GM18519 (cell line): ENCODE measurements at regions not wholly inside any gene's neighbourhood (a gene's known extent, or its start where the extent isn't known, plus 50 kb on each side); places are given as distances from the start of the nearest gene placed in this dataset.

Experiments used
- ATAC-seq: cut with Tn5 transposase; IDR thresholded peaks from one replicate; pipeline ENCODE4 v1.9.1; 2021; ENCODE audit warnings: mild to moderate bottlenecking, moderate library complexity; ENCODE audit not compliant: unreplicated experiment, low FRiP score

GRCh38 chr11:29019960-29020683, 911.9 kb downstream of the METTL15 start:
- no peak for ATAC-seq

- ATAC-seq: no peak
Observed at GRCh38 chr11:29018631-29019030, 910.4 kb downstream of the METTL15 start.

- ATAC-seq: no peak
Observed at GRCh38 chr11:29017941-29018340, 909.8 kb downstream of the METTL15 start.

GRCh38 chr11:29012507-29012906, 904.3 kb downstream of the METTL15 start:
- no peak for ATAC-seq

GRCh38 chr11:29009426-29009825, 901.2 kb downstream of the METTL15 start:
- ATAC-seq: no peak

GRCh38 chr11:29008481-29008880, 900.3 kb downstream of the METTL15 start:
- ATAC-seq: no peak

GRCh38 chr11:29006668-29007067, 898.5 kb downstream of the METTL15 start:
- ATAC-seq: no peak

- no peak for ATAC-seq
Observed at GRCh38 chr11:29005401-29005980, 897.3 kb downstream of the METTL15 start.

GRCh38 chr11:29002816-29003215, 894.6 kb downstream of the METTL15 start:
- ATAC-seq: no peak

- ATAC-seq: no peak
Observed at GRCh38 chr11:28999620-29000019, 891.4 kb downstream of the METTL15 start.

GRCh38 chr11:28992996-28993395, 884.8 kb downstream of the METTL15 start:
- no peak for ATAC-seq

- no peak for ATAC-seq
Observed at GRCh38 chr11:28984231-28984630, 876.0 kb downstream of the METTL15 start.

GRCh38 chr11:28983780-28984179, 875.6 kb downstream of the METTL15 start:
- ATAC-seq: no peak

GRCh38 chr11:28981381-28981780, 873.2 kb downstream of the METTL15 start:
- no peak for ATAC-seq

- no peak for ATAC-seq
Observed at GRCh38 chr11:28976801-28977145, 868.6 kb downstream of the METTL15 start.

GRCh38 chr11:28976012-28976800, 868.0 kb downstream of the METTL15 start:
- ATAC-seq: no peak

GRCh38 chr11:28969832-28970231, 861.6 kb downstream of the METTL15 start:
- no peak for ATAC-seq

GRCh38 chr11:28966951-28967350, 858.8 kb downstream of the METTL15 start:
- ATAC-seq: no peak

- ATAC-seq: no peak
Observed at GRCh38 chr11:28965819-28966218, 857.6 kb downstream of the METTL15 start.

GRCh38 chr11:28964811-28965210, 856.6 kb downstream of the METTL15 start:
- no peak for ATAC-seq

- no peak for ATAC-seq
Observed at GRCh38 chr11:28963187-28963586, 855.0 kb downstream of the METTL15 start.

- no peak for ATAC-seq
Observed at GRCh38 chr11:28962502-28962901, 854.3 kb downstream of the METTL15 start.
